GM21423 (cell line): ENCODE measurements at regions not wholly inside any gene's neighbourhood (a gene's known extent, or its start where the extent isn't known, plus 50 kb on each side); places are given as distances from the start of the nearest gene placed in this dataset.
A peak's percentile ranks its signal among the peaks of the same experiment; 100 is the strongest.
"Not testable (repeated sequence)": the region's sequence is repeated elsewhere in the genome, so short reads cannot be mapped to it uniquely, and the experiment has no call there.

ENCODE experiments used
- ATAC-seq: cut with Tn5 transposase; IDR thresholded peaks from one replicate; pipeline ENCODE4 v1.9.1; 2021; ENCODE audit warnings: mild to moderate bottlenecking, moderate library complexity; ENCODE audit not compliant: unreplicated experiment

GRCh38 chr5:92552206-92553160 lies 1028.5 kb downstream of the NR2F1-AS1 start:
- ATAC-seq = no peak

- ATAC-seq = no peak
These were observed 1032.7 kb downstream of the NR2F1-AS1 start for GRCh38 chr5:92548346-92548745.

GRCh38 chr5:92544596-92544995 lies 1036.4 kb downstream of the NR2F1-AS1 start:
- no peak for ATAC-seq

- no peak for ATAC-seq
These were observed 1037.0 kb downstream of the NR2F1-AS1 start for GRCh38 chr5:92544036-92544435.

- ATAC-seq = no peak
These were observed 1037.8 kb downstream of the NR2F1-AS1 start for GRCh38 chr5:92543201-92543600.

GRCh38 chr5:92542017-92542416 lies 1039.0 kb downstream of the NR2F1-AS1 start:
- not testable (repeated sequence) for ATAC-seq

GRCh38 chr5:92527311-92528078 lies 1053.5 kb downstream of the NR2F1-AS1 start:
- ATAC-seq = peak; percentile 62

GRCh38 chr5:92525131-92525530 lies 1055.9 kb downstream of the NR2F1-AS1 start:
- ATAC-seq = no peak

- no peak for ATAC-seq
These were observed 1061.0 kb downstream of the NR2F1-AS1 start for GRCh38 chr5:92519811-92520632.

- ATAC-seq = peak; percentile 99
These were observed 1062.6 kb downstream of the NR2F1-AS1 start for GRCh38 chr5:92518318-92518904.

GRCh38 chr5:92514896-92515295 lies 1066.1 kb downstream of the NR2F1-AS1 start:
- ATAC-seq = no peak

- no peak for ATAC-seq
These were observed 1068.0 kb downstream of the NR2F1-AS1 start for GRCh38 chr5:92513067-92513466.

- ATAC-seq = no peak
These were observed 1072.7 kb downstream of the NR2F1-AS1 start for GRCh38 chr5:92508271-92508670.

- ATAC-seq = no peak
These were observed 1075.1 kb downstream of the NR2F1-AS1 start for GRCh38 chr5:92505925-92506324.

- no peak for ATAC-seq
These were observed 1075.9 kb downstream of the NR2F1-AS1 start for GRCh38 chr5:92505145-92505544.

- no peak for ATAC-seq
These were observed 1076.7 kb downstream of the NR2F1-AS1 start for GRCh38 chr5:92504346-92504745.

GRCh38 chr5:92500752-92501151 lies 1080.3 kb downstream of the NR2F1-AS1 start:
- ATAC-seq = no peak

GRCh38 chr5:92496545-92496944 lies 1084.5 kb downstream of the NR2F1-AS1 start:
- ATAC-seq = no peak

GRCh38 chr5:92494508-92494907 lies 1086.5 kb downstream of the NR2F1-AS1 start:
- ATAC-seq = no peak

GRCh38 chr5:92492908-92493307 lies 1088.1 kb downstream of the NR2F1-AS1 start:
- no peak for ATAC-seq

- ATAC-seq = no peak
These were observed 1096.5 kb downstream of the NR2F1-AS1 start for GRCh38 chr5:92484484-92484883.
